Mammary epithelial cell (primary cell): ENCODE measurements at regions not wholly inside any gene's neighbourhood (a gene's known extent, or its start where the extent isn't known, plus 50 kb on each side); places are given as distances from the start of the nearest gene placed in this dataset.

Source experiments
- CTCF ChIP-seq, 2 donors: IDR thresholded peaks in 1 of 2; conservative IDR thresholded peaks in 1 of 2; 2 replicates each; pipeline ENCODE4 v1.5.1; 2011 to 2012; ENCODE audit warnings: inconsistent platforms in 2 of 2, low read length in 2 of 2, mild to moderate bottlenecking in 2 of 2, control low read depth in 1 of 2, low read depth in 1 of 2; ENCODE audit not compliant: insufficient read depth in 1 of 2; ENCODE audit errors: extremely low read depth in 1 of 2
- EZH2 ChIP-seq: IDR thresholded peaks from 2 replicates; pipeline ENCODE4 v1.6.1; 2012; ENCODE audit warnings: low read length, inconsistent platforms, borderline replicate concordance

GRCh38 chr20:56758706-56759105 lies 129.6 kb downstream of the TFAP2C start:
- TF ChIP-seq EZH2 (no peak), CTCF (conservative IDR thresholded peaks at IDR 0.05 in 1 of 2, IDR thresholded peaks at IDR 0.05 in 1 of 2; ENCODE audit: extremely low read depth in 1 of 2, insufficient read depth in 1 of 2, low read depth in 1 of 2, low read length in 2 of 2) (no peak)
